Vagina (tissue), 2 donors: ENCODE measurements at regions not wholly inside any gene's neighbourhood (a gene's known extent, or its start where the extent isn't known, plus 50 kb on each side); places are given as distances from the start of the nearest gene placed in this dataset.

Experiments
- POLR2A ChIP-seq, 2 donors: fragments of 450-650 bp; IDR thresholded peaks; one replicate each; pipeline ENCODE4 v1.6.1; 2017; ENCODE audit warnings: antibody characterized with exemption in 2 of 2, mild to moderate bottlenecking in 2 of 2, moderate library complexity in 2 of 2
- TF ChIP-seq, protein P1 (sequence below), 3 experiments: fragments of 450-650 bp in 2 of 3; fragments of 200-600 bp in 1 of 3; sonication (generic) in 1 of 3; IDR thresholded peaks; one replicate each; pipeline ENCODE4 v1.5.1; 2017 to 2019; ENCODE audit warnings: antibody characterized with exemption in 3 of 3, mild to moderate bottlenecking in 2 of 3, moderate library complexity in 2 of 3

DNA sequence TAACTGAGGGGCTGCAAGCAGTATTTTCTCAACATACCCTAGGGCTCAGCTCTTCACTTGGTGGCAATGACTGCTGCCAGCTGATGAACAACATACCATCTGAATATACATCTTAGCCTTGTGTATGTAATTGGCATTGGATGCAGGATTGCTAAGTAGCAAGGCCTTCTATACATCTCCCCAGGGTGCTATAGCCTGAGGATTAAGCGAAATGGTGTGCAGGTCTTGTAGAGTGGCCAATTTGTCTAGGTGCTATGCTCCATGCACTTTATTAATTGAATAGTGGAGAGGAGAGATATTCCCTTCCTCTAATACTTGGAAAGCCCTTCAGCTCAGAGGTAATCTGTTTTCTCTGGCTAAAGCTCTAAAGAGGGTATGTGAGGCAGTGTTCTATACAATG is 71.9 kb downstream of the KIF2B start:
- TF ChIP-seq, protein P1, sequence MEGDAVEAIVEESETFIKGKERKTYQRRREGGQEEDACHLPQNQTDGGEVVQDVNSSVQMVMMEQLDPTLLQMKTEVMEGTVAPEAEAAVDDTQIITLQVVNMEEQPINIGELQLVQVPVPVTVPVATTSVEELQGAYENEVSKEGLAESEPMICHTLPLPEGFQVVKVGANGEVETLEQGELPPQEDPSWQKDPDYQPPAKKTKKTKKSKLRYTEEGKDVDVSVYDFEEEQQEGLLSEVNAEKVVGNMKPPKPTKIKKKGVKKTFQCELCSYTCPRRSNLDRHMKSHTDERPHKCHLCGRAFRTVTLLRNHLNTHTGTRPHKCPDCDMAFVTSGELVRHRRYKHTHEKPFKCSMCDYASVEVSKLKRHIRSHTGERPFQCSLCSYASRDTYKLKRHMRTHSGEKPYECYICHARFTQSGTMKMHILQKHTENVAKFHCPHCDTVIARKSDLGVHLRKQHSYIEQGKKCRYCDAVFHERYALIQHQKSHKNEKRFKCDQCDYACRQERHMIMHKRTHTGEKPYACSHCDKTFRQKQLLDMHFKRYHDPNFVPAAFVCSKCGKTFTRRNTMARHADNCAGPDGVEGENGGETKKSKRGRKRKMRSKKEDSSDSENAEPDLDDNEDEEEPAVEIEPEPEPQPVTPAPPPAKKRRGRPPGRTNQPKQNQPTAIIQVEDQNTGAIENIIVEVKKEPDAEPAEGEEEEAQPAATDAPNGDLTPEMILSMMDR (IDR thresholded peaks at IDR 0.05), result no peak
- no peak for TF ChIP-seq POLR2A (IDR thresholded peaks at IDR 0.05)
